GM19324 (cell line): ENCODE measurements at regions not wholly inside any gene's neighbourhood (a gene's known extent, or its start where the extent isn't known, plus 50 kb on each side); places are given as distances from the start of the nearest gene placed in this dataset.

Source experiments
- ATAC-seq: cut with Tn5 transposase; IDR thresholded peaks from one replicate; pipeline ENCODE4 v1.9.1; 2021; ENCODE audit warnings: mild to moderate bottlenecking, moderate library complexity; ENCODE audit not compliant: unreplicated experiment, low FRiP score

DNA sequence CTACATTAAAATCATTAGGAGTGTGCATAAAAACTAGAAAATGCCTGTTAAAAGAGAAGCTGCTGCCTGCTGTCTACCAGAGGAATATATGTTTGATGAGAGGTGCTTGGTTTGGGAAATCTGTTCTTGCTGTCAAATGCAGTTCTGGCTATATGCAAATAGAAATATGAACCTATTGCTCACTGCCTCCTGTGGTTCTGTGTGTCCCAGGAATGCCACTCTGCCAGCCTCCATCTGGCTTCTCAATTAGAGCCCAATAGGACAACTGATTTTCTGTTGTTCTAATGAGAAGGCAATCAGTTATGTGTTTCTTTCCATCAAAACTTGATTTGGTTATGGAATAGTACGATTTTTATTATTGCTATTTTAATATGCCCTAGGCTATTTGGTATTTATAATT, 759.7 kb downstream of the HDGFL1 start:
- no peak for ATAC-seq

DNA sequence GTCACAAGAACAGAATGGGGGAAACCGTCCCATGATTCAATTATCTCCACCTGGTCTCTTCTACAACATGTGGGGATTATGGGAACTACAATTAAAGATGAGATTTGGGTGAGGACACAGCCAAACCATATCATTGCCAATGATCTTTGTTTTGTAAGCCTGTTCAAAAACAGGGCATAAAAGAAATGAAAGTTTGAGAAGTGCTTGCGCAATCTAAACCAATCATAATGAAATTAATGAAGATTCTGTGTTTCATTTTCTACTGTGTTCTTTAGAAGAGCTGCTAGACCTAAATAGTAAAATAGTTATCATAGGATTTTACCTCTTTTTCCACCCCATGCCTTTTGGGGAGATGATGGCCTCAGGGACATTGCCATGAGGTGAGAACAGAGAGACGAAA, 761.3 kb downstream of the HDGFL1 start:
- no peak for ATAC-seq

DNA sequence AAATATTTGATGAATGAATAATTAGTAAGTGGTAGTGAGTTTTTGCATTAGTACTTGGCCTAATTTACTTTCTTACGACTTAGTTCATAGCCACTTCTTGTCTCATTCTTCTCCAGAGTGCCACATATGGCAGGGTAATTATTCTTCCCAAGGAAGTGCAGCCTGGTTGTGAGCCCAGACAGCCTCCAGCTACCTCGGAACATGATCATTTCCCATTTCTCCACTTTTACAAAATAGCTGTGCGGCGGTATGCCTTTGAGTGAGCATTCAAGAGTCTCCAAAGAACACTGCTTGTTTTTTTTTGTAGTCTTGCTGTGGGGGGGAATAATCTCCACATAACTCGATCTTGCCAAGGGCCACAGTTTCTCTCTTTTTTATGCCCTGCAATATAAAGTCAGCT, 765.0 kb downstream of the HDGFL1 start:
- no peak for ATAC-seq

DNA sequence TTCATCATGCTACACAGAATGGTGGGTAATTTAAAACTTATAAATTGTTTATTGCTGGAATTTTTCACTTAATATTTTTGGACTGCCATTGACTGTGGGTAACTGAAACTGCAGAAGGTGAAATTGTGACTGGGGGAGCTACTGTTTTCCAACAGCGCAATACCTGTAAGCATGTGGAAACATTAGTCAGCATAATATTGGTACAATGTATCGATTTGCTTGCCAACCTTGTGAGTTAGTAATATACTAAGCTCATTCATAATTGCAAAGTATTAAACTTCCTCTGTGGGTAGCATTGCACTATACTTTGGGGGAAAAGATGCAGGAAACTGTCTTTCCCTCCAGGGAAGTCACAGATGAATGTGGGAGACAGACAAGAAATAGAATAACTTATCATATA, 766.5 kb downstream of the HDGFL1 start:
- ATAC-seq = no peak

DNA sequence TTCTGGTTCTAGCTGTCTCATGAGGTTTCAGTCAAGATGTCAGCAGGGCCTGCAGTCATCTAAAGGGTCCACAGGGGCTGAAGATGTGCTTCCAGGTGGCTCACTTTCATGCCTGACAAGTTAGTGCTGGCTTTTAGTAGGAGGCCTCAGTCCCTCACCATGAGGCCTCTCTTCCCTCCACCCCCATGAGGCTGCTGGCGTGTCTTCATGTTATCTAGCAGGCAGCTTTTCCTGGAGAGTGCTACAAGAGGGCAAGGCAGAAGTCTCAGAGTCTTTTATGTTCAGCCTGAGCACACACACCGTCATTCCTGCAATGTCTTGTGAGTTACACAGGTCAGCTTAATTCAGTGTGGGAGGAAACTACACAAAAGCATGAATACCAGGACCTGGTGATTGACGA, 769.9 kb downstream of the HDGFL1 start:
- ATAC-seq = no peak

DNA sequence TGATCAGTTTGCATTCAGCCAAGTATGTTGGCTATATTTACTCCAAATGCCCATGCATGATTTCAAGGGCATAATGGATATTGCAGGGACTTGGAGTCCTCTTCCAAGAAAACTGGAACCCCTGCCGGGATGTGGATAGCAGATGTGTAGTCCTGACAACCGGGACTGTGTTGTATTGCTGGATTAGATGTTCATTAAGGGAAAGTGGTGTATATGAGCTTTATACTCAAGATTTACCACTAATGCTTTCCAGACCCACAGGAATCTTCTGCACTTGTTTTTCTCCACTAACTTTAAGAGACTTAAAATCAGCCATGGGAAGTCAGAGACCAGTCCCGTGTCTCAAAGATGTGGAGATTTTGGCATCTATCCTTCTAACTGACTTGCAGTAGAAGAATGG, 770.9 kb downstream of the HDGFL1 start:
- no peak for ATAC-seq

DNA sequence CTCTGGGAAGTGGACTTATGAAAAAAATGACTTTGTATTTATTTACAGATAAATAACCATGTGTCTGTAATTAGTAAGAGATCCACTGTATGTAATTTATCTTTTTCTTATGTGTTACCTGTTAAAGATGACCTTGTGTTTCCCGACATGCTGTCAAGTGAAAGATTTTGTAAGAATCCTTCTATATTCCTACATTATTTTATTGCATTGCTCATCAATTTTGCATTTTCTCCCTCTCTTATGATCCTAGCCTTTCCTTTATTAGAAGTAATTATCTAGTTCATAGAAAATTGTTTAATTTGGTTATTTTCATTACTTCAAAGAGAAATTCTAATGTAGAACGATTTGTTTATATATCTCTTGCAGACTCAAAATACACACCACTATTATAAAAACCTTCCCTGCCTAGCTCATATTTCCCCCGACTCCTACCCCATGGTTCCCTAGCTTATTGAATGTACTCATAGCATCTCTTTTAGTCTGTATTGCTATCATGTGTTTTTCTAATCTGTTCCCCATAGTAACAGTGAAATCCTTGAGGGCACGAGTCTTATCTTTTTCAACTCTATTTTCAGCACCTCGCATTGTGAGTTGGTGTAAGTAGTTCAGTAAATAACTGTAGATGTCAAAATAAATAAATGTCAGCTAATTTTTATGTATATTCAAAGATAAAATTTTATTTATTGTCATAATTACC, 774.4 kb downstream of the HDGFL1 start:
- no peak for ATAC-seq

DNA sequence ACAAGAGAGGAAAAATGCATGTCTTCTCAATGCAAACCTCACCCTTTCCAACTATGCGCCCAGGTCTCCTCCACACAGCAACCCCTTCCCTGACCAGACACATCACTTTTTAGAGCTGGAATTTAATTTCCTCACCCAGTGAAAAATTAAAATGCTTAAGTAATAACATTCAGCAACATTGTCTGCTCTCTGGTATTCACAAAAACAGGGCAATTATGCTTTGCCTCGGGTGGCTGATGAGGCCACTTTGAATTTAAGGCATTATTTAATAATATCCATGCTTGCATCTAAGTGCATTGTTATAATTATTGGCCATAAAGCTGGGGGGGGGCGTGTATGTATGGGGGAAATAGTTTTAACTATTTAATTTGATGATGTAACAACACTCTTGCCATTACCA, 777.8 kb upstream of the NRSN1 start:
- ATAC-seq = no peak

DNA sequence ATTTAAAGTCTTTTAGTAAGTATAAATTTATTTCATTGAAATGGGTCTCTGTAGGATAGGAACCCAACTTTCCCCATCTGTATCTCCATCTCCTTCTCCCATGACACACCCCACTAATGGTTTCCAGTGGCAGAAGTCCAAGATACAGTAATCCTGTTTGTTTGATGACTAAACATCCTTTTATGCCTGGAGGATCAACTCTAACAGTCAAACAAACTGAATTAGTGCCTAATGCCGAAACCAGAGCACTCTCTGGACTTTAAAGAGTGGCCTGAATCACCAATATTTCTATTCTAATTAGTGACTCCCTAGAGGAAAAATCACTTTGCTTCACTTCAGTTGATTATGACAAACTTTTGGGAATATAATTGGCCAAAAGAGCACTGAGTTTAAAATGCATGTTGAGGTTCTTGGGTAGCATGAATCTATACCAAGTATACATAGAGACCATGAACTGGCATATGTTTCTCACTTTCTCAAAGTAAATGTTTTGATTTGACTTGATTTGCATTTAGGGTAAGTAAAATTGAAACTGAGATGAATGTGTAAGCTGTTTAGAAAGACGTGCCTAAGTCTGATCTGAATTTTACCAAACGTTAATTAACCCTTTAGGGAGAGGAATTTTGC, 776.4 kb upstream of the NRSN1 start:
- ATAC-seq = no peak

DNA sequence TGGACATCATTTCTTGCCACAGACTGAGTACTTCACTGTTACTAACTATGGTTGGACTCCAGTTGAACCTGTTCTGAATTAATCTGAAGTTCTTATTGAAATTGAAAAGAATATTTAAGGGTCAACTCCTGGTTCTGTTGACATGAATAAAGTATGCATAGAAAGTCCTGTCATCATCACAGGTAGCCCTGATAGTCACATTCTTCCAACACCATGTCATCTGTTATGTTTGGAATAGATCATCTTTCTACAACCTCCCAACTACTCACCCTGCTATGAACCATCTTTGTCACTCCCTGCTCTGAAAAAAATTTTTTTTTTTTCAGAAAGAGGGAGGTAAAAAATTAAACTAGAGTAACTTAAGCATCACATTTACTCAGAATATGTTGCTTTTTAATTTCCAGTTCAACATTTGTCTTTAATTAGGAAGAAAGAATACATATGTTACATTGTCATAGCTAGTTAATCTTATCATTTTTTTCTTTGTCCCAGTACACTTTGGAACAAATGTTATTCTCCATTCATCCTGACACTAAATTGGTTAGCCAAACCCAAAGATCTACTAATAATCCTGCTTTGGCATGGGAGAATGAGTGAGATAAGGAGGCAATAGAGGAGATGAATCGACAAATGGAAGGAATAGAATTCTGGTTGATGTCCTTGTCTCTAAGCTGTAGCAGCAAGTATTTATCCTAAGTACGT, 775.1 kb upstream of the NRSN1 start:
- ATAC-seq = no peak

DNA sequence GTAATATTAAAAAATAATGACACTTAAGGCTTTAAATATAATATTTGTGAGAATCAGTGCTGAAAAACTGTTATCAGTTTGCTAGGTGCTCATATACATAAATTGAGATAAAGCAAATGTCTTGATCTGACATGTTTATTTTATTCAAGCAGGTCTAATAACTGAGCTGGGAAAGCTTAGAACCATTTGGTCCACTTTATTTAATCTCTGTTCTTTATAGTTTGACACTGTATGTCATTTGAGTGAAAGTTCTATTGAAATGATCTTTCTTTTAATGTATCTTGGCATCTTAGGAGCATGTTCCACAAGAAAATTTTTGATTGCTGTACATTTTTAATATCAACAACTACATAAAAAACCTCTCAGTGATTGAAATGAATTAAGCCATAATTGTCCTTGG, 772.0 kb upstream of the NRSN1 start:
- no peak for ATAC-seq

DNA sequence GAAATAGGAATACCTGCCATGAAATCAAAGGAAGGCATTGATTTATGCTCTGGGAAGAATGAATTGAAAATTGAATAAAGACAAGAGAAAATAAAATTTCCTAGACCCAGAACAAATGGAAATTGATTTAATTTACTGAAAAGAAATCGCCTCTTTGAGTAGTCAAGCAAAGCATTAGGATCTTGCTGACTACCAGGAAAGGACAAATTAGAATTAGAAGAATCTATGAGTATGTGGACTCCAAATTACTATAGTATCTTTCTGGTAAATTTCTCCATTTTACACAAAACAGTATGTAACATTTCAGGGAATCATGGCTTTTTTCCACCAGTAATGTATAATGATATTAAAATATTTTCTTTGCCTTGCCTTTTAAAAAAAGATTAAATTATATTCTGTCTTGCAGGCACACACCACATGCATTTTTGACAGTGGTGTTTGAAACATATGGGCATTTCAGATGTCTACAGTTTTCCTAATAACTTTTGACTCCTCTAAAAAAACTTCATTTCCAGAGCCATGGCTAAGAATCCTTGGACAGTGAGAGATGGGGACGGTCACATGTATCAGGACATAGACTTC, 768.7 kb upstream of the NRSN1 start:
- ATAC-seq = no peak

DNA sequence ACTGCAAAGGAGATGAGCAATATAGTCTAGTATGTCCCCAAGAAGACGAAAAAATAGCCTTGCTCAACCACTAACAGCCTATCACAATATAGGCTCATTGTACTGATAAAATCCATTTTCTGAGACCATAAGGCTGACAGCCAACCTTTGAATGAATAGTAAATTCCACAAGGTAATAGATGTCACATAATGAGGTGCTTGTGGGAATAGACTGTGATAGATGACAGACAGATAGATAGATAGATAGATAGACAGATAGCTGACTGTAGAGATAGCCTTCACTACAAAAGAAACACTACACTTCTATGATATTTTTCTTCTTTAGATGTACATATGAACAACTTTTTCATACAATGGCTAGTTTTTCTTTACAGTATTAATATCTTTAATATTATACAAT, 760.3 kb upstream of the NRSN1 start:
- no peak for ATAC-seq

DNA sequence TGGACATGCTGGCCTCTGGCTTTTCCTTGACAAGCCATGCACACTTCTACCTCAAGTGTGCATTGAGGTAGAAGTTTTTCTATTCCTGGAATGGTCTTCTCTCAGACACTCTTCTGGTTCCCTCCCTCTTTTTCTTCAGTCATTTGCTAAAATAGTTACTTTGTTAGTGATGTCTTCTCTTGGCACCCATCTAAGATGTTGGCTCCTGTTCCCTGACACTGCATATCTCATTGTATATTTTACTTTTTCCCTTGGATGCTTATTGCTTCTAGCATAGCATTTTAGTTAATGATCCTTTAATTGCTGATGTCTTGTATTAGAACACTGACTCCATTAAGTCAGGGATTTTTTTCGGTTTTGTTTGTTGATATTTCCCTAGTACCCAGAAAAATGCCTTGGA, 758.7 kb upstream of the NRSN1 start:
- no peak for ATAC-seq

DNA sequence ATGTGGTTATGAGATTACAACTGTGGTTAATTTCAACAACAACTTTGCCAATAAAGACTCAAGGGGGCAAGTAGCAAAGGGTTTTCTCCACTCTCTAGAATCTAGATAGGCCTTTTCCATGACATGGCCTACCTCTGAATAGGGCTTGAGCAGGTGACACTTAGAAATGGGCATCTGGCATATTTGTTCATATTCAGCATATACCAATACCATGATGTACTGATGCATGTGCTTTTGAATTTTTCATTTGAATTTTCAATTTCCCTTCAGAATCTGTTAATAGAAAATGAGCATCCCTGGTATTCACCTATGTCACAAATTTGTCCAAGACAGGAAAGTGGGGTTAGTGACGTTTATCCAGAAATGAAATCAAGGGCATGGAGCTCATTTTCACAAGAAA, 757.5 kb upstream of the NRSN1 start:
- ATAC-seq = no peak

DNA sequence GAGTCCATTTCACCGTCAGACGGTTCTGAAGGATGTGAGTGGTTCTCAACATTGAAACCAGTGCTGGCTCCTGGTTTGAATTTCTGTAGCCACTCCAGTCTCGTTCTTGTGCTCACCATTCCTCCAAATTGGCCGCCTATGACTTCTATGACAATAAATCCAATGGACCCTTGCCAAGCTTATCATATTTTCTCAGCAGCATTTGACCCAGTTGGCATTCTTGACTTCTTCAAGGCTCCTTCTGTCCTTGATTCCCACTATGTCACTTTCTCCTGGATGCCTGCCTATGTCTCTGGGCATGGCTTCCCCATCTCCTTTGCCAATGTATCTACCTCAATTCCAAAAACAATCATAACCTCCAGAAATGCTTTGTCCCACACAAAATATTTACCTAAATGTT, 756.0 kb upstream of the NRSN1 start:
- ATAC-seq = no peak

DNA sequence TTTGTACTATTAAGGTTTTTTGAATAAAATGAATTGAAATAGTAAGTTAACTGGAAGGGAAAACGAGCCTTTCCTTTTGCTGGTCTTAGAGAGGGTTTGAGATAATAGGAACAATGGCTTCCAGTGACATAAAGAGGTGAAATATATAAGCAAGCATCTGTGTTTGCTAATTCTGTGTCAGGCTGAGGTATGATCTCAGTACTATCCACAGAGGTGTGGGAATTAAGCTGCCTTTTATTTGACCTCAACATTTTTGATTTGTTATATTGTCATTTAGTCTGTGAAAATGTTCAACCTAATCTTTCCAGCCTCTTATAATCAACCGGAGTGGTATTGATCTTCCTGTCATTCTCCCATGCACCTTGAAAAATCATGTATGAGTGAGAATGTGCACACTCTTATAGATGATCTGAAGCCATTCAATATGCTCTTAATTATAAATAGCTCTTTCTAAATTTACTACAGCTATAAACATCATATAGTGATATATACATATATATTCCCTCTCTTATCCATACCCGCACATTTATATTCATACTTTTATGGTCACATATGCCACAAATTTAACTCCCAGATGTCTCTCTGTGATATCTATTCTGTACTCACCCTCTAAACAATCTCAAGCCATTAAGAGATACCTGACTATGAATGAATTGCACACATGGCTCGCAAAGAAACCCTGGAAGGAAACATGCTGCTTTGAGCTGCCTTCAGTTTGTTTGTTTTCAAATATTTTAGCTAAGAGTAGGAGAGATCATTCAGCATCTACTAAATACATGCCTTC, 754.7 kb upstream of the NRSN1 start:
- no peak for ATAC-seq

DNA sequence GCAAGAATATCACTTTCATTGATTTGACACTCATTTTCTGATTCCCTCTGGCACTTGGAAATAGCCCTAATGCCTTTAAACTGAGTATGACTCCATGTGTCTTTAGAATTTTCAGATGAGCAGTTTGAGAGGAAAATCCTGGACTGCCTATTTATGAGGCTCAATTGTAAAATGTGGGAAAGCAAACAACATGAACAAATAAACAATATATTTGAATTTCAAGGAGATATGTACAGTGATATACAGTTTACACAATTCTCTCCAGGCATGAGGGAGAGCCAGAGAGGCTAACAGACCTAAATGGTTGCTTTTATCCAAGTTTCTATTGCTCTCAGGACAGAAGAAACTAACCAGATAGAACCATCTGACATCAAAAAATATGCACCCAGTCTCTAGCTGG, 748.2 kb upstream of the NRSN1 start:
- no peak for ATAC-seq

DNA sequence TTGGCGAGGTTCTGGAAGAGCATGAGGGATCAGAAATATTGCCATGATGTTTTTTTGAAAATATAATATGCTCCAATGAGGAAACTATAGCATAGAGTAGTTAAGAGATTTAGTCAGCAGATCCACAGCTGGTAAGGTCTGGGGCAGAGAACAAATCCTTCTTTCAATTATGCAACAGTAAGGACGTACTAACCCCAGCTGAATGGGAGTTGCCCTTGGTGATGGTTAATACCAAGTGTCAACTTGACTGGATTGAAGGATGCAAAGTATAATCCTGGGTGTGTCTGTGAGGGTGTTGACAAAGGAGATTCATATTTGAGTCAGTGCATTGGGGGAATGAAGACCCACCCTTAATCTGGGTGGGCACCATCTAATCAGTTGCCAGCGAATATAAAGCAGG, 745.5 kb upstream of the NRSN1 start:
- ATAC-seq = no peak

DNA sequence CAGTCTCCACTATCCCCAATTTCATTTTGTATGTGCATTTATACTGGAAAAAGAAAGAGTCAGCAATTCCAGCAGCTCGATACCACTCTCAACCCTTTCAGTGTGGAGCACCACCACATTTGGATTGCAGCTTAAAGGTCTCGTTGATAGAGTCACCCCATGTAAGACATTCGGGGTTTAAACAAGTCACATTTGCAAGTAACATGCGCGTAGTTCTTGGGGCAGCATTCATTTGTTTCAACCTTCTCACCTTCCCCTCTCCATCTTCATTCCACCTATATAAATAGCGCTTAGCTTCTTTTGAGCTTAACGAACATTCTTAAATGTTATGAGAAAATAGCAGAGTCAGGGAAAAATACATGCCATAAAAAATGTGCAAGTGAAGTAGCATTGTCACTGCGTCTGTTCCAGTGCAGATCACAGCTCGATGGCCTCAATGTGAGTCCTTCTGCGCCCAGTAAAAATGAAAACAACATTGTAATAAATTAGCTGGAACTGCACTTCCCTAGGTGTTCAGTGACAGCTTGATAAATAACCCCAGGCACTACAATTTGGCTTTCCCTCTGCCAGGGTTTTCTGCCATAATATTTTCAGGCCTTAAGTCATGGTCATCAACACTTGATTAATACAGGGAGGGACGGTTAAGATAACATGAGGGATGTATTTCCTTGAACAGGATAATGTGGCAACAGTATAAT, 737.8 kb upstream of the NRSN1 start:
- ATAC-seq = no peak
